GM21360 (cell line): ENCODE measurements at regions not wholly inside any gene's neighbourhood (a gene's known extent, or its start where the extent isn't known, plus 50 kb on each side); places are given as distances from the start of the nearest gene placed in this dataset.

Source experiments
- ATAC-seq: cut with Tn5 transposase; IDR thresholded peaks from one replicate; pipeline ENCODE4 v1.9.1; 2021; ENCODE audit warnings: mild to moderate bottlenecking, moderate library complexity; ENCODE audit not compliant: unreplicated experiment

DNA sequence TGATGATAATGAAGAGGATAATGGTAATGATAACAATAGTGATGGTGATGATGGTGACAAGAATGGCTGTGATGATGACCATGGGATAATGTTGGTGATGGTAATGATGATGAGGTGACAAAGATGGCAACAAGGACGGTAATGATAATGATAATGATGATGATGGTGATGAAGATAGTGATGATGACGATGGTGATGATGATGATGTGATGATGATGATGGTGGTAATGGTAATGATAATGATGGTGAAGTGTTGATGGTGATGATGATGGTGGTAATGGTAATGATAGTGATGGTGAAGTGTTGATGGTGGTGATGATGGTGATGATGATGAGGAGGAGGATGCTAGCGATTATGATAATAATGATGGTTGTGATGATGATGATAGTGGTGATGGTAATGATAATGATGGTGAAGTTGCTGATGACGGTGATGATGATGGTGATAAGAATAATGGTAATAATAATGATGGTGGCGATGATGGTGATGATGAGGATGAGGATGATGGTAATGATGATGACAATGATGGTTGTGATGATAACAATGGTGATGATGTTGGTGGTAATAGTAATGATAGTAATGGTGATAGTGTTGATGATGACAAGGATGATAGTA is 54.7 kb upstream of the OPCML start:
- ATAC-seq, result no peak

DNA sequence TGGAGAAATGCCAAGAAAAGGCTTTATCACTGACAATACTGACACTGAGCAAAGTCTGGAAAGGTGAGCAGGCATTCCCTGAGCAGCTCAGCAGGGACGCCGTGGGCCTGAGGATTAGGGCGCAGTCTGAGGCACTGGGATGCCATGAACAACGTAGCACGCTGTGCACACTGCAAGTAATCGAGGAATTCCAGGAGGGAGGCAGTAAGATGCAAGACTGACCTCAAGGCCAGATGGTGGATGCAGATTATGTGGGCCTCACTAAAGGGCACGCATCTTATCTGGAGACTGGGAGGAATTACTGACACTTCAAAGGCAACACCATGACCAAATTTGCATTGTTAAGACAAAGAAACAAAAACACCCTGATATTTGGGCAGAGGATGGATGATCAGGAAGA is 50.4 kb upstream of the OPCML start:
- no peak for ATAC-seq

DNA sequence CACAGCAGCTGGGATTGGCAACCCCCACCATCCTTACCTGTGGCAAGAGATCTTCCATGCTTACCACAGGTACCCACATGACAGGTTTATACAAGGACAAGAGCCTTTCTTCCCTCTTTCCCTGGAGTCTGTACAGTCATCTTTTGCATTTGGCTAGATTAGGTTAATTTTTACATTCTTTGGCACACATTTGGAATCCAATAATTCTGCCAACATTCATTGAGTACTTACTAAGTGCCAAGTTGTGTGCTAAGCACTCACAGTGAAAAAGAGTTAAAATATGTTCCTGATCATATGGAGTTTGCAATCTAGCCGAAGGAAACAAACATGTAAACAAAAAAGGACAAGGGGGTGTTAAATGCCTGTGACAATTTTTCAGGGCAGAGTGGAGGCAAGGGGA is 50.0 kb upstream of the OPCML start:
- ATAC-seq, result no peak
